GM12878 (cell line): ENCODE measurements at regions not wholly inside any gene's neighbourhood (a gene's known extent, or its start where the extent isn't known, plus 50 kb on each side); places are given as distances from the start of the nearest gene placed in this dataset.

ENCODE experiments used
- CREB1 ChIP-seq: IDR thresholded peaks from 2 replicates; pipeline ENCODE4 v1.6.1; 2012; ENCODE audit warnings: low read depth, mild to moderate bottlenecking, inconsistent platforms
- HDAC2 ChIP-seq: fragments of 200-600 bp; sonication (generic); IDR thresholded peaks from 2 replicates; pipeline ENCODE4 v1.6.1; 2017
- MYC ChIP-seq: IDR thresholded peaks from 2 replicates; pipeline ENCODE4 v1.6.1; 2011; ENCODE audit warnings: mild to moderate bottlenecking, low read length, moderate library complexity, inconsistent platforms; ENCODE audit not compliant: insufficient read depth, insufficient replicate concordance, insufficient read length, severe bottlenecking
- TAF1 ChIP-seq: IDR thresholded peaks from 2 replicates; pipeline ENCODE4 v1.6.1; 2011; ENCODE audit warnings: mild to moderate bottlenecking, low read depth, low read length, borderline replicate concordance

- no peak for TF ChIP-seq MYC
- TF ChIP-seq TAF1 = no peak
- no peak for TF ChIP-seq HDAC2
- no peak for TF ChIP-seq CREB1
Observed at GRCh38 chr5:101846496-101846895, 449.6 kb downstream of the SLCO4C1 start.
